Endothelial cell of umbilical vein (primary cell): ENCODE measurements at regions not wholly inside any gene's neighbourhood (a gene's known extent, or its start where the extent isn't known, plus 50 kb on each side); places are given as distances from the start of the nearest gene placed in this dataset.

Experiments used
- BruUV-seq: library from RNA; stranded (reverse); fragments of 400-500 nt; replicated peaks from 2 replicates; lab custom pipeline; 2021; lab: Mats Ljungman, UMichigan
- CTCF ChIA-PET: fragments of 300-600, 350-600 bp; sonication (Branson Sonifier 250); formaldehyde crosslinking; loops from one replicate; lab custom pipeline; 2021; ENCODE audit warnings: antibody characterized with exemption, inconsistent platforms; lab: Charles Lee
- POLR2A ChIA-PET: fragments of 300-600, 350-600 bp; sonication (Branson Sonifier 250); formaldehyde crosslinking; loops from one replicate; lab custom pipeline; 2021; ENCODE audit warnings: antibody characterized with exemption, inconsistent platforms; lab: Charles Lee
- DNase-seq: peaks from one replicate; pipeline ENCODE4 v3.0.0-alpha.2; 2011; ENCODE audit warnings: low read depth, low spot score
- FAIRE-seq: peaks from 2 replicates; lab custom pipeline; 2011; peaks lifted over from hg19 to GRCh38; lab: Jason Lieb, UNC
- H2AFZ ChIP-seq: 2 replicates; pipeline ENCODE4 v1.6.0; 2012; ENCODE audit warnings: low read depth, low read length, control low read depth, inconsistent platforms
- H3K27ac ChIP-seq: 2 replicates; pipeline ENCODE4 v1.5.1; 2011; ENCODE audit warnings: low read depth, mild to moderate bottlenecking, control low read depth, low read length, moderate library complexity; ENCODE audit not compliant: insufficient read depth
- H3K27me3 ChIP-seq, 2 experiments: 2 replicates each; pipeline versions ENCODE4 v1.6.0 to v1.6.1; 2011; ENCODE audit warnings: low read length in 2 of 2, mixed read lengths in 1 of 2; ENCODE audit not compliant: control insufficient read depth in 2 of 2, insufficient read depth in 2 of 2
- H3K36me3 ChIP-seq, 2 experiments: 2 replicates in 1 of 2; 3 replicates in 1 of 2; pipeline ENCODE4 v1.5.1; 2011; ENCODE audit warnings: low read length in 2 of 2, mild to moderate bottlenecking in 1 of 2, moderate library complexity in 1 of 2; ENCODE audit not compliant: control insufficient read depth in 2 of 2, insufficient read depth in 2 of 2; ENCODE audit errors: extremely low read depth in 1 of 2
- H3K4me1 ChIP-seq: 3 replicates; pipeline ENCODE4 v1.5.1; 2011; ENCODE audit warnings: mild to moderate bottlenecking, low read length; ENCODE audit not compliant: control insufficient read depth, insufficient read depth; ENCODE audit errors: extremely low read depth
- H3K4me2 ChIP-seq: 2 replicates; pipeline ENCODE4 v1.6.1; 2011; ENCODE audit warnings: low read length, control low read depth, mixed read lengths; ENCODE audit not compliant: insufficient read depth
- H3K4me3 ChIP-seq, 3 experiments: fragments of 200-600 bp in 1 of 3; sonication (generic), shearing (Covaris generic) in 1 of 3; replicated peaks in 1 of 3; 2 replicates each; pipeline ENCODE4 v1.5.1; 2011 to 2016; ENCODE audit warnings: control low read depth in 3 of 3, low read length in 3 of 3, mild to moderate bottlenecking in 2 of 3, inconsistent platforms in 1 of 3, low read depth in 1 of 3, moderate library complexity in 1 of 3; ENCODE audit not compliant: insufficient read depth in 1 of 3
- H3K79me2 ChIP-seq: 2 replicates; pipeline ENCODE4 v1.6.0; 2012; ENCODE audit warnings: low read length, inconsistent platforms; ENCODE audit not compliant: control insufficient read depth, insufficient read depth
- H3K9ac ChIP-seq: replicated peaks from 2 replicates; pipeline ENCODE3; 2011; ENCODE audit warnings: low read length, control low read depth; ENCODE audit not compliant: insufficient read depth; ENCODE audit errors: extremely low read depth
- H3K9me1 ChIP-seq: replicated peaks from 3 replicates; pipeline ENCODE4 v1.6.0; 2011; ENCODE audit warnings: mild to moderate bottlenecking, low read length; ENCODE audit not compliant: control insufficient read depth, insufficient read depth; ENCODE audit errors: extremely low read depth
- H3K9me3 ChIP-seq: replicated peaks from 2 replicates; pipeline ENCODE4 v1.5.1; 2012; ENCODE audit warnings: low read length, inconsistent platforms; ENCODE audit not compliant: control insufficient read depth, insufficient read depth
- H4K20me1 ChIP-seq: replicated peaks from 2 replicates; pipeline ENCODE3; 2011; ENCODE audit warnings: mild to moderate bottlenecking, low read length; ENCODE audit not compliant: control insufficient read depth, insufficient read depth; ENCODE audit errors: extremely low read depth
- CTCF ChIP-seq, 2 donors: IDR thresholded peaks; 1 replicate in 1 of 2; 2 replicates in 1 of 2; pipeline ENCODE4 v1.5.1; 2011; ENCODE audit warnings: low read length in 2 of 2, mild to moderate bottlenecking in 2 of 2, moderate library complexity in 2 of 2, control low read depth in 1 of 2, inconsistent platforms in 1 of 2, low read depth in 1 of 2; ENCODE audit not compliant: insufficient read depth in 1 of 2; ENCODE audit errors: extremely low read depth in 1 of 2
- EZH2 ChIP-seq: IDR thresholded peaks from 2 replicates; pipeline ENCODE4 v1.6.1; 2012; ENCODE audit warnings: borderline replicate concordance, low read depth, mild to moderate bottlenecking, moderate library complexity, low read length, inconsistent platforms; ENCODE audit not compliant: severe bottlenecking
- FOS ChIP-seq: IDR thresholded peaks from 2 replicates; pipeline ENCODE4 v1.6.1; 2011; ENCODE audit warnings: mild to moderate bottlenecking, low read length, moderate library complexity, borderline replicate concordance; ENCODE audit not compliant: insufficient read depth
- GATA2 ChIP-seq: IDR thresholded peaks from 2 replicates; pipeline ENCODE4 v1.7.0; 2011; ENCODE audit warnings: low read depth, mild to moderate bottlenecking, moderate library complexity, mixed read lengths, low read length; ENCODE audit not compliant: insufficient read length, insufficient read depth
- JUN ChIP-seq: IDR thresholded peaks from 2 replicates; pipeline ENCODE4 v1.6.1; 2011; ENCODE audit warnings: borderline replicate concordance, low read depth; ENCODE audit not compliant: insufficient read length, insufficient read depth
- MYC ChIP-seq: IDR thresholded peaks from one replicate; pipeline ENCODE4 v1.6.1; 2011; ENCODE audit warnings: mild to moderate bottlenecking, low read depth, low read length
- POLR2A ChIP-seq: IDR thresholded peaks from 2 replicates; pipeline ENCODE4 v1.6.1; 2012; ENCODE audit warnings: low read depth, mild to moderate bottlenecking, control low read depth, low read length
- POLR2AphosphoS5 ChIP-seq: IDR thresholded peaks from 2 replicates; pipeline ENCODE4 v1.6.1; 2012; ENCODE audit warnings: low read depth, mild to moderate bottlenecking, control low read depth, low read length, moderate library complexity; ENCODE audit not compliant: insufficient read depth
- dilution Hi-C: fragments of 300-500 bp; cut with MboI; formaldehyde crosslinking; loops from one replicate; pipeline ENCODE4 v1.15.0; 2019; ENCODE audit warnings: low sequenced_read_pairs; ENCODE audit not compliant: extremely low pct_ligation_motif_present
- intact Hi-C: fragments of 100-400 bp; cut with micrococcal nuclease; formaldehyde crosslinking; loops from one replicate; pipeline ENCODE4 v1.10.0; 2022
- TF ChIP-seq, protein P1 (sequence below): IDR thresholded peaks from 2 replicates; pipeline ENCODE4 v1.6.1; 2011; ENCODE audit not compliant: insufficient read depth, insufficient read length

GRCh38 chr6:110547266-110547964 lies 71.0 kb upstream of the SLC22A16 start:
- Histone ChIP-seq H3K4me1 (no peaks in the 10 kb centered on the region), H3K4me3 (no peak overlapping the region), H3K27me3 (peaks cover 73 to 77% of the 10 kb centered on the region in 2 experiments), H4K20me1 (no peaks in the 10 kb centered on the region), H3K9ac (no peak overlapping the region), H3K4me2 (no peak overlapping the region), H2AFZ (no peak overlapping the region), H3K9me1 (no peaks in the 10 kb centered on the region), H3K9me3 (no peaks in the 10 kb centered on the region), H3K27ac (no peak overlapping the region), H3K36me3 (no peaks in the 10 kb centered on the region), H3K79me2 (no peaks in the 10 kb centered on the region)
- dilution Hi-C loops = no loop called here
- intact Hi-C loops = no loop called here
- ChIA-PET CTCF (interaction anchor here (1.3 kb wide), 1 partner anchor 135 kb away, joined by 3 read pairs; no protein-coding TSS in a partner anchor), POLR2A (no interaction called here)
- no TSS peak for BruUV-seq
- no peak for TF ChIP-seq CTCF (IDR thresholded peaks at IDR 0.05; ENCODE audit: extremely low read depth in 1 of 2, insufficient read depth in 1 of 2, low read depth in 1 of 2, low read length in 2 of 2)
- TF ChIP-seq EZH2 = no peak
- TF ChIP-seq GATA2 = no peak
- TF ChIP-seq POLR2AphosphoS5 = no peak
- TF ChIP-seq POLR2A = no peak
- no peak for TF ChIP-seq MYC
- no peak for TF ChIP-seq FOS
- no peak for TF ChIP-seq JUN
- TF ChIP-seq, protein P1, sequence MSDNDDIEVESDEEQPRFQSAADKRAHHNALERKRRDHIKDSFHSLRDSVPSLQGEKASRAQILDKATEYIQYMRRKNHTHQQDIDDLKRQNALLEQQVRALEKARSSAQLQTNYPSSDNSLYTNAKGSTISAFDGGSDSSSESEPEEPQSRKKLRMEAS = no peak
- no peak for FAIRE-seq
- DNase-seq = no peak
